IMR-90 (cell line): ENCODE measurements at regions not wholly inside any gene's neighbourhood (a gene's known extent, or its start where the extent isn't known, plus 50 kb on each side); places are given as distances from the start of the nearest gene placed in this dataset.

ENCODE experiments used
- ATAC-seq: fragments of 200-7000 bp; cut with Tn5 transposase; 2 replicates; pipeline ENCODE4 v1.9.1; 2020; ENCODE audit warnings: low read depth, mild to moderate bottlenecking, moderate library complexity
- BruUV-seq: library from RNA; stranded (reverse); fragments of 400-500 nt; replicated peaks from 2 replicates; lab custom pipeline; 2021; lab: Mats Ljungman, UMichigan
- CTCF ChIA-PET: fragments of 300-600 bp; formaldehyde crosslinking; extraction: SDS; loops from one replicate; lab custom pipeline; 2021; ENCODE audit warnings: antibody characterized with exemption; lab: Yijun Ruan, JAX
- POLR2A ChIA-PET: fragments of 300-600 bp; sonication (Branson Sonifier 250); formaldehyde crosslinking; loops from one replicate; lab custom pipeline; 2022; ENCODE audit warnings: antibody characterized with exemption; ENCODE audit not compliant: unreplicated experiment; lab: Charles Lee
- DNase-seq: peaks from one replicate; pipeline ENCODE4 v3.0.0; 2013
- H2AFZ ChIP-seq: replicated peaks from 2 replicates; pipeline ENCODE3; 2013; ENCODE audit warnings: low read length, mild to moderate bottlenecking; ENCODE audit not compliant: poor library complexity
- H2AK5ac ChIP-seq: 2 replicates; pipeline ENCODE4 v1.6.1; 2013; ENCODE audit warnings: low read depth, low read length, inconsistent platforms
- H2AK9ac ChIP-seq: replicated peaks from 2 replicates; pipeline ENCODE3; 2013; ENCODE audit warnings: mild to moderate bottlenecking, low read depth, low read length, moderate library complexity; ENCODE audit not compliant: poor library complexity
- H2BK120ac ChIP-seq: 2 replicates; pipeline ENCODE4 v1.6.1; 2013; ENCODE audit warnings: low read depth, low read length, inconsistent platforms
- H2BK15ac ChIP-seq: 3 replicates; pipeline ENCODE4 v1.6.1; 2013; ENCODE audit warnings: low read depth, low read length, inconsistent platforms
- H2BK20ac ChIP-seq: 2 replicates; pipeline ENCODE4 v1.6.1; 2013; ENCODE audit warnings: low read depth, mild to moderate bottlenecking, inconsistent platforms, low read length, moderate library complexity
- H2BK5ac ChIP-seq: 2 replicates; pipeline ENCODE4 v1.6.1; 2013; ENCODE audit warnings: mild to moderate bottlenecking, low read depth, low read length, inconsistent platforms; ENCODE audit not compliant: poor library complexity, severe bottlenecking
- H3K14ac ChIP-seq: replicated peaks from 2 replicates; pipeline ENCODE4 v1.6.1; 2013; ENCODE audit warnings: low read depth, low read length, inconsistent platforms
- H3K18ac ChIP-seq: 2 replicates; pipeline ENCODE4 v1.6.1; 2013; ENCODE audit warnings: low read depth, low read length, control low read depth
- H3K23ac ChIP-seq: 2 replicates; pipeline ENCODE4 v1.6.1; 2013; ENCODE audit warnings: low read depth, low read length, inconsistent platforms
- H3K27ac ChIP-seq: 2 replicates; pipeline ENCODE4 v1.5.1; 2013; ENCODE audit warnings: mild to moderate bottlenecking, control low read depth, low read length; ENCODE audit not compliant: insufficient read depth
- H3K27me3 ChIP-seq: 2 replicates; pipeline ENCODE4 v1.6.1; 2013; ENCODE audit warnings: low read length; ENCODE audit not compliant: control insufficient read depth, insufficient read depth
- H3K36me3 ChIP-seq: 2 replicates; pipeline ENCODE4 v1.6.1; 2013; ENCODE audit warnings: low read length, mixed read lengths; ENCODE audit not compliant: control insufficient read depth, insufficient read depth
- H3K4ac ChIP-seq: 2 replicates; pipeline ENCODE4 v1.6.1; 2013; ENCODE audit warnings: low read depth, low read length, inconsistent platforms
- H3K4me1 ChIP-seq: 2 replicates; pipeline ENCODE4 v1.6.1; 2013; ENCODE audit warnings: low read length, mixed read lengths; ENCODE audit not compliant: control insufficient read depth, insufficient read depth
- H3K4me2 ChIP-seq: 2 replicates; pipeline ENCODE4 v1.6.1; 2013; ENCODE audit warnings: low read depth, mild to moderate bottlenecking, control low read depth, low read length, moderate library complexity
- H3K4me3 ChIP-seq: 2 replicates; pipeline ENCODE4 v1.5.1; 2013; ENCODE audit warnings: low read depth, mild to moderate bottlenecking, control low read depth, low read length, moderate library complexity; ENCODE audit not compliant: insufficient read depth
- H3K56ac ChIP-seq: 2 replicates; pipeline ENCODE4 v1.6.1; 2013; ENCODE audit warnings: low read length, inconsistent platforms; ENCODE audit not compliant: insufficient read depth; ENCODE audit errors: extremely low read depth
- H3K79me1 ChIP-seq, 2 experiments: 2 replicates each; pipeline ENCODE4 v1.6.1; 2013; ENCODE audit warnings: low read length in 2 of 2, inconsistent platforms in 1 of 2, low read depth in 1 of 2
- H3K9ac ChIP-seq: 2 replicates; pipeline ENCODE4 v1.6.1; 2013; ENCODE audit warnings: low read depth, low read length, control low read depth
- H3K9me1 ChIP-seq: 2 replicates; pipeline ENCODE4 v1.6.1; 2013; ENCODE audit warnings: low read length, inconsistent platforms; ENCODE audit not compliant: insufficient read depth
- H3K9me3 ChIP-seq: 2 replicates; pipeline ENCODE4 v1.6.1; 2013; ENCODE audit warnings: low read length; ENCODE audit not compliant: control insufficient read depth, insufficient read depth
- H4K20me1 ChIP-seq: 2 replicates; pipeline ENCODE4 v1.6.1; 2013; ENCODE audit warnings: low read length, inconsistent platforms; ENCODE audit not compliant: insufficient read depth
- H4K5ac ChIP-seq: 2 replicates; pipeline ENCODE4 v1.6.1; 2013; ENCODE audit warnings: mild to moderate bottlenecking, low read depth, low read length, control low read depth
- H4K8ac ChIP-seq, 2 experiments: 2 replicates each; pipeline ENCODE4 v1.6.1; 2013; ENCODE audit warnings: low read depth in 2 of 2, low read length in 2 of 2, control low read depth in 1 of 2, inconsistent platforms in 1 of 2
- H4K91ac ChIP-seq: 2 replicates; pipeline ENCODE4 v1.6.1; 2013; ENCODE audit warnings: low read depth, low read length, inconsistent platforms; ENCODE audit not compliant: insufficient read depth
- CEBPB ChIP-seq: IDR thresholded peaks from 2 replicates; pipeline ENCODE4 v1.6.1; 2012; ENCODE audit warnings: low read depth, low read length, improper control_type of control experiment
- CHD1 ChIP-seq: IDR thresholded peaks from 2 replicates; pipeline ENCODE4 v1.6.1; 2012; ENCODE audit warnings: low read depth, low read length, improper control_type of control experiment
- CTCF ChIP-seq: conservative IDR thresholded peaks from 2 replicates; pipeline ENCODE4 v1.5.1; 2012; ENCODE audit warnings: mild to moderate bottlenecking, low read depth, low read length, improper control_type of control experiment
- ELK1 ChIP-seq: fragments of 150-350 bp; IDR thresholded peaks from 2 replicates; pipeline ENCODE4 v1.6.1; 2016; ENCODE audit warnings: low read depth, mild to moderate bottlenecking, low read length, moderate library complexity, borderline replicate concordance
- FOS ChIP-seq: fragments of 150-350 bp; IDR thresholded peaks from 2 replicates; pipeline ENCODE4 v1.6.1; 2016; ENCODE audit warnings: low read depth, low read length
- MAZ ChIP-seq: IDR thresholded peaks from 2 replicates; pipeline ENCODE4 v1.6.1; 2012; ENCODE audit warnings: low read depth, mild to moderate bottlenecking, low read length, improper control_type of control experiment, moderate library complexity, borderline replicate concordance
- NFE2L2 ChIP-seq: fragments of 150-350 bp; IDR thresholded peaks from 2 replicates; pipeline ENCODE4 v1.6.1; 2016; ENCODE audit warnings: low read depth, mild to moderate bottlenecking, low read length
- POLR2A ChIP-seq: IDR thresholded peaks from 2 replicates; pipeline ENCODE4 v1.6.1; 2012; ENCODE audit warnings: mild to moderate bottlenecking, low read depth, low read length
- RCOR1 ChIP-seq: IDR thresholded peaks from 2 replicates; pipeline ENCODE4 v1.6.1; 2012; ENCODE audit warnings: mild to moderate bottlenecking, low read length, improper control_type of control experiment; ENCODE audit not compliant: insufficient replicate concordance
- RFX5 ChIP-seq: IDR thresholded peaks from 2 replicates; pipeline ENCODE4 v1.8.0; 2012; ENCODE audit warnings: low read depth, mild to moderate bottlenecking, low read length, moderate library complexity
- SMC3 ChIP-seq: fragments of 150-350 bp; IDR thresholded peaks from 2 replicates; pipeline ENCODE4 v1.6.1; 2016; ENCODE audit warnings: low read depth, mild to moderate bottlenecking, antibody characterized with exemption, low read length, moderate library complexity
- USF2 ChIP-seq: fragments of 150-350 bp; IDR thresholded peaks from 2 replicates; pipeline ENCODE4 v1.6.1; 2017; ENCODE audit warnings: mild to moderate bottlenecking, antibody characterized with exemption, low read length, low read depth
- WGBS, 2 experiments: methylation state at CpG; one replicate each; pipeline versions ENCODE4 v1.1.5 to v1.1.7; 2013; ENCODE audit warnings: missing lambda C conversion rate in 2 of 2; ENCODE audit not compliant: insufficient read length in 1 of 2; ENCODE audit errors: extremely low coverage in 2 of 2; 5-methylcytosine and 5-hydroxymethylcytosine counted together
- dilution Hi-C: fragments of 300-500 bp; cut with HindIII; formaldehyde crosslinking; loops from one replicate; pipeline ENCODE4 v1.14.3; 2018; ENCODE audit warnings: low sequenced_read_pairs; ENCODE audit not compliant: unreplicated experiment
- in situ Hi-C: fragments of 300-500 bp; cut with MboI; formaldehyde crosslinking; loops from 3 replicates; pipeline ENCODE4 v1.14.3; 2019; ENCODE audit warnings: low sequenced_read_pairs, inconsistent platforms, mixed read lengths
- intact Hi-C: fragments of 100-400 bp; cut with micrococcal nuclease; formaldehyde crosslinking; loops from 2 replicates; pipeline ENCODE4 v1.10.0; 2022

GRCh38 chr9:22189471-22189870 lies 180.4 kb upstream of the CDKN2B start:
- no peak overlapping the region for H3K23ac ChIP-seq
- no peak overlapping the region for H2BK20ac ChIP-seq
- H2AFZ ChIP-seq: no peak overlapping the region
- H3K4me1 ChIP-seq: no peaks in the 10 kb centered on the region
- no peak overlapping the region for H2AK9ac ChIP-seq
- H3K9me3 ChIP-seq: no peaks in the 10 kb centered on the region
- H3K4me3 ChIP-seq: no peak overlapping the region
- peaks cover 5% of the 10 kb centered on the region; the same call in 1 of the 2 replicates for H3K27me3 ChIP-seq
- TF ChIP-seq CHD1 (no peak), RFX5 (no peak), FOS (no peak), POLR2A (no peak), NFE2L2 (no peak), ELK1 (no peak), USF2 (no peak), CEBPB (no peak), CTCF (no peak), MAZ (no peak), SMC3 (no peak), RCOR1 (no peak)
- H2BK15ac ChIP-seq: no peak overlapping the region
- no peak overlapping the region for H2BK120ac ChIP-seq
- H2BK5ac ChIP-seq: no peak overlapping the region
- POLR2A ChIA-PET: no interaction called here
- no peak for DNase-seq
- H3K27ac ChIP-seq: no peak overlapping the region
- H3K4ac ChIP-seq: no peak overlapping the region
- no peak overlapping the region for H3K4me2 ChIP-seq
- H4K8ac ChIP-seq: no peak overlapping the region
- no peaks in the 10 kb centered on the region for H3K79me1 ChIP-seq
- H2AK5ac ChIP-seq: no peak overlapping the region
- ATAC-seq: no peak
- no peaks in the 10 kb centered on the region for H3K36me3 ChIP-seq
- no peaks in the 10 kb centered on the region for H4K20me1 ChIP-seq
- in situ Hi-C loops (no loop called here), dilution Hi-C loops (no loop called here), intact Hi-C loops (no loop called here)
- H3K56ac ChIP-seq: no peak overlapping the region
- no peak overlapping the region for H3K14ac ChIP-seq
- CTCF ChIA-PET: no interaction called here
- no CpG with 5 or more reads among the region's 2 CpGs for WGBS, 2 experiments
- no peaks in the 10 kb centered on the region for H3K9me1 ChIP-seq
- H3K18ac ChIP-seq: no peak overlapping the region
- no TSS peak for BruUV-seq
- no peak overlapping the region for H4K5ac ChIP-seq
- no peak overlapping the region for H4K91ac ChIP-seq
- H3K9ac ChIP-seq: no peak overlapping the region
